ENCODE measurements at regions not wholly inside any gene's neighbourhood (a gene's known extent, or its start where the extent isn't known, plus 50 kb on each side); places are given as distances from the start of the nearest gene placed in this dataset.
"Not testable (repeated sequence)": the region's sequence is repeated elsewhere in the genome, so short reads cannot be mapped to it uniquely, and the experiment has no call there.

- DNase-seq (ENCODE audit: low read depth), result no peak
These were observed 614.5 kb downstream of the MAT2B start for GRCh38 chr5:164119806-164120447.

- DNase-seq (ENCODE audit: low read depth), result no peak
These were observed 622.1 kb downstream of the MAT2B start for GRCh38 chr5:164127527-164127926.

- DNase-seq (ENCODE audit: low read depth), result no peak
These were observed 626.9 kb downstream of the MAT2B start for GRCh38 chr5:164132358-164132757.

GRCh38 chr5:164137095-164137494, 631.7 kb downstream of the MAT2B start:
- DNase-seq (ENCODE audit: low read depth), result no peak

- DNase-seq (ENCODE audit: low read depth), result no peak
These were observed 634.0 kb downstream of the MAT2B start for GRCh38 chr5:164139423-164139822.

- DNase-seq (ENCODE audit: low read depth), result no peak
These were observed 640.0 kb downstream of the MAT2B start for GRCh38 chr5:164145458-164145857.

- DNase-seq (ENCODE audit: low read depth), result no peak
These were observed 640.8 kb downstream of the MAT2B start for GRCh38 chr5:164146223-164146622.

- no peak for DNase-seq (ENCODE audit: low read depth)
These were observed 642.9 kb downstream of the MAT2B start for GRCh38 chr5:164148292-164148691.

- DNase-seq (ENCODE audit: low read depth), result not testable (repeated sequence)
These were observed 647.1 kb downstream of the MAT2B start for GRCh38 chr5:164152539-164152938.

GRCh38 chr5:164153469-164154172, 648.2 kb downstream of the MAT2B start:
- DNase-seq (ENCODE audit: low read depth), result no peak

- no peak for DNase-seq (ENCODE audit: low read depth)
These were observed 665.4 kb downstream of the MAT2B start for GRCh38 chr5:164170814-164171213.

- no peak for DNase-seq (ENCODE audit: low read depth)
These were observed 669.7 kb downstream of the MAT2B start for GRCh38 chr5:164175083-164175482.

- DNase-seq (ENCODE audit: low read depth), result no peak
These were observed 674.0 kb downstream of the MAT2B start for GRCh38 chr5:164179406-164179805.

- no peak for DNase-seq (ENCODE audit: low read depth)
These were observed 676.2 kb downstream of the MAT2B start for GRCh38 chr5:164181604-164182003.

GRCh38 chr5:164184158-164184557, 678.7 kb downstream of the MAT2B start:
- DNase-seq (ENCODE audit: low read depth), result no peak

- no peak for DNase-seq (ENCODE audit: low read depth)
These were observed 679.6 kb downstream of the MAT2B start for GRCh38 chr5:164185000-164185399.

- DNase-seq (ENCODE audit: low read depth), result no peak
These were observed 681.1 kb downstream of the MAT2B start for GRCh38 chr5:164186550-164186949.

- no peak for DNase-seq (ENCODE audit: low read depth)
These were observed 682.4 kb downstream of the MAT2B start for GRCh38 chr5:164187785-164188184.

GRCh38 chr5:164188733-164189148, 683.3 kb downstream of the MAT2B start:
- no peak for DNase-seq (ENCODE audit: low read depth)

GRCh38 chr5:164191240-164191639, 685.8 kb downstream of the MAT2B start:
- DNase-seq (ENCODE audit: low read depth), result no peak

- no peak for DNase-seq (ENCODE audit: low read depth)
These were observed 696.9 kb downstream of the MAT2B start for GRCh38 chr5:164202338-164202737.

GRCh38 chr5:164203581-164204225, 698.3 kb downstream of the MAT2B start:
- DNase-seq (ENCODE audit: low read depth), result no peak

GRCh38 chr5:164204338-164204946, 699.0 kb downstream of the MAT2B start:
- no peak for DNase-seq (ENCODE audit: low read depth)
